SK-N-SH treated with all-trans-retinoic acid at 6 μM for 48 hours (cell line): ENCODE measurements at regions not wholly inside any gene's neighbourhood (a gene's known extent, or its start where the extent isn't known, plus 50 kb on each side); places are given as distances from the start of the nearest gene placed in this dataset.

Experiments used
- ZFP3 ChIP-seq: fragments of 250-450 bp; sonication (Bioruptor Pico); IDR thresholded peaks from 2 replicates; pipeline ENCODE4 v1.5.0; 2020; ENCODE audit warnings: mild to moderate bottlenecking, moderate library complexity
- ZNF565 ChIP-seq: fragments of 450-650 bp; formaldehyde crosslinking; conservative IDR thresholded peaks from 2 replicates; pipeline ENCODE4 v1.5.0; 2020; ENCODE audit warnings: low read depth, mild to moderate bottlenecking, moderate library complexity
- ZNF70 ChIP-seq: fragments of 450-650 bp; formaldehyde crosslinking; IDR thresholded peaks from 2 replicates; pipeline ENCODE4 v1.5.0; 2020; ENCODE audit warnings: mild to moderate bottlenecking, moderate library complexity

DNA sequence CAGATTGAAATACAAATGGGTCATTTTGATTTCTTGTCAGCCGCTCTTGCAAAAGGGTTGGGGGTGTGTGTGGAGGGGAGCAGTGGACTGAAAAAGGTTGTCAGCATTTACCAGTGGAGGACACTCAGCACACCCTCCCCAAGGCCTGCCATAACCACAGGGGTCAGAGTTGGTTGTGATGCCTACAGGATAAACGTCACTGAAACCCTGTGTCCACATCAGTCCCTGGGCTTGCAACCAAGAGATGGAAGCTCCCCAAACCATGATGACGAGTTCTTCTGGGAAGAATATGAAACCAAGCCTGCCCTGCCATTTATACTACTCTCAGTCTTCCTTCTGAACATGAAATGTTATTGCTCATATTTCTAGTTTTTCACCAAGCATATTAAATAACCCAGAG is 54.0 kb upstream of the UMPS start:
- TF ChIP-seq ZFP3 (CRISPR knock-in tag) = no peak
- TF ChIP-seq ZNF70 = no peak
- no peak for TF ChIP-seq ZNF565 (CRISPR knock-in tag)
